GM12892 (cell line): ENCODE measurements at regions not wholly inside any gene's neighbourhood (a gene's known extent, or its start where the extent isn't known, plus 50 kb on each side); places are given as distances from the start of the nearest gene placed in this dataset.

Source experiments
- DNase-seq: peaks from one replicate; pipeline ENCODE4 v3.0.0; 2011; ENCODE audit not compliant: insufficient read length
- FAIRE-seq: peaks from 2 replicates; lab custom pipeline; 2011; peaks lifted over from hg19 to GRCh38; lab: Jason Lieb, UNC
- POLR2A ChIP-seq: IDR thresholded peaks from 2 replicates; pipeline ENCODE4 v1.6.1; 2011; ENCODE audit warnings: low read depth, low read length, control low read depth
- POLR2AphosphoS5 ChIP-seq: IDR thresholded peaks from 2 replicates; pipeline ENCODE4 v1.6.1; 2011; ENCODE audit warnings: low read depth, low read length, control low read depth
- TAF1 ChIP-seq: IDR thresholded peaks from 2 replicates; pipeline ENCODE4 v1.6.1; 2011; ENCODE audit warnings: low read depth, mild to moderate bottlenecking, control low read depth, low read length, borderline replicate concordance

GRCh38 chr14:75361041-75361440 is 66.8 kb upstream of the JDP2 start:
- FAIRE-seq (no peak), DNase-seq (no peak)
- TF ChIP-seq POLR2AphosphoS5 (no peak), TAF1 (no peak), POLR2A (no peak)

GRCh38 chr14:75361751-75362433 is 65.9 kb upstream of the JDP2 start:
- no peak for TF ChIP-seq POLR2AphosphoS5
- TF ChIP-seq POLR2A = no peak
- TF ChIP-seq TAF1 = no peak
- FAIRE-seq (no peak), DNase-seq (no peak)

GRCh38 chr14:75363130-75363529 is 64.7 kb upstream of the JDP2 start:
- DNase-seq (no peak), FAIRE-seq (peak; percentile 42)
- TF ChIP-seq TAF1 (no peak), POLR2A (no peak), POLR2AphosphoS5 (no peak)

DNA sequence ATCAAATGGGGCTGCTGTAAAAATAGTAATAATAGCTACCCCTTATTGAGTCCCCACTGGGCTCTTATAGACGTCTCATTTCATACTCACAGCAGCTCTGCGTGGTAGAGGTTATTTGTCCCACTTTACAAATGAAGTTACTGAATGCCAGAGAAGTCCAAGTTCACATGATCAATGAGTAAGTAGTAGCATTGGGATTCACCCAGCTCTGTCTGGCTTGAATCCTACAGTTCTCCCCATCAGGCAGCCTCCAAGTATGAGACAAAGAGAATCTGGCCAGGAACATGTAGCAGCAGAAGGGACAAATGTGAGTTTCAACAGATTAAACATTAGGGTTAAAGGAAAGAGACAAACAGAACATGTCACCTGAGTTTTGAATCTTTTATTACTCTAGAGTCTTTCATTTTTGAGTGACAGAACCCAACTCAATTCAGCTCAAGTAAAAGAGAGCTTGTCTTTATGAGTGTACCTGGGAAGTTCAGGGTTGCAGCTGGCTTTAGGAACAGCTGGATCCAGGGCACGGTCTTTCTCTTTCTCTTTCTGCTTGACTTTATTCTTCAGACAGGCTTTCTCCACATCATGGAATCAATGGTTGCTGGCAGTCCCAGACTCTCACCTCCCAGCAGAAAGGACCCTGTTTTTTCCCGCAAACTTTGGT is 64.1 kb upstream of the JDP2 start:
- no peak for DNase-seq
- FAIRE-seq = peak; percentile 63
- TF ChIP-seq POLR2AphosphoS5 (no peak), TAF1 (no peak), POLR2A (no peak)

- no peak for DNase-seq
- FAIRE-seq = no peak
- no peak for TF ChIP-seq POLR2AphosphoS5
- no peak for TF ChIP-seq POLR2A
- TF ChIP-seq TAF1 = no peak
Observed at GRCh38 chr14:75365116-75365515, 62.7 kb upstream of the JDP2 start.

- FAIRE-seq (no peak), DNase-seq (no peak)
- TF ChIP-seq POLR2AphosphoS5 = no peak
- TF ChIP-seq TAF1 = no peak
- TF ChIP-seq POLR2A = no peak
Observed at GRCh38 chr14:75366963-75367362, 60.9 kb upstream of the JDP2 start.

DNA sequence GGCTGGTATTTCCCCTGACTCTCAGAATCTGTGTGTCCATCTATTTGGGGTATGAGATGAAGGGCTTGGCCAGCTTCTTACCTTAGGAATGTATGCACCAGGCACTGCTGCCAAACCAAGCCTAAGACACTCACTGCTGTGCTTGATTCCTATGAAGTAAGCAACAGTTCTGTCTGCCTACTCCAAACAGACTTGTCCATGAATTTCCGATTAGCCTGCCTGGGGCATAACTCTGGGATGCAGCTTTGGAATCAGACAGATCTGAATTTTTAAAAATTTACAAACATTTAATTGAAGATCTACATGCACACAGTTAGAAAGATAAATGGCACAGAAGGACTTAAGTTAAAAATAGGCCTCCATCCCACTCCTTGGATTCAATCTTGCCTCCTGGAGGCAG is 59.5 kb upstream of the JDP2 start:
- no peak for FAIRE-seq
- no peak for DNase-seq
- TF ChIP-seq POLR2A = no peak
- no peak for TF ChIP-seq POLR2AphosphoS5
- TF ChIP-seq TAF1 = no peak

DNA sequence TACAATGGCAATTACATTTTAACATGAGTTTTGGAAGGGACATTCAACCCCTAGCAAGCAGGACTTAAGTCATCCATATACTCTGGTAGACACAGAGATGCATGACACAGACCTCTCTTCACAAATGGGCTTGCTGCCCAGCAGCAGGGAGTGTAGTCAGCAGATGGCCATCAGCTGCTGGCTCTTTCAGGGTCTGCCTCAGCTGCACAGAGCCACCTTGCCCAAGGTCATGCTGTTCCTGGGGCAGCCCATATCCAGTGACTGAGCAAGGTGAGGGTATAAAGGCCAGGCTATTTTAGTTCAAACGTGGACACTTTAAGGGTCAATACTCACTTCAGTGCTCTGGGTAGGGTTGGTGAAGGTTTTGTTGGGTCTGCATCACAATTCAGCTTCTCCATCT is 58.3 kb upstream of the JDP2 start:
- FAIRE-seq (no peak), DNase-seq (no peak)
- TF ChIP-seq POLR2AphosphoS5 (no peak), TAF1 (no peak), POLR2A (no peak)

GRCh38 chr14:75370416-75371205 is 57.2 kb upstream of the JDP2 start:
- DNase-seq (no peak), FAIRE-seq (no peak)
- no peak for TF ChIP-seq POLR2A
- no peak for TF ChIP-seq POLR2AphosphoS5
- no peak for TF ChIP-seq TAF1

- TF ChIP-seq TAF1 (no peak), POLR2AphosphoS5 (no peak), POLR2A (no peak)
- DNase-seq = no peak
- FAIRE-seq = no peak
Observed at GRCh38 chr14:75371297-75371696, 56.5 kb upstream of the JDP2 start.

DNA sequence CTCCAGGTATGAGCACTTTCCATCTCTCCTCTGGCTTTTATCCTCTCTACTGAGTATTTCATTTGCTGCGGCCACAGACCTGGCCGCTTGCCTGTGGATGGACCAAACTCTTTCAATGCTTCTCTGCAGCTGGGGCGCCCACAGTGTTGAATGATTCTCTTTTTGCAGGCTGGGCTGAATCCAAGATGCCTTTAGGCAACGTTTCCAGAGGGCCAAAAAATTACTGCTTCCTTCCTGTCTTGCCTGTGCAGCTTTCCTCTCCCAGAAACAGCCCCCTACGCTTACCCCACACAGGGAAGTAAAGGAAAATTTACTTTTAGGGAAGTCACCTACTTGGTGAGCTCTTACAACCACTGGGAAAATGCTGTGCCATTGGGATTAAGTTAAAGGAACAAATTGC is 55.6 kb upstream of the JDP2 start:
- no peak for TF ChIP-seq TAF1
- no peak for TF ChIP-seq POLR2A
- no peak for TF ChIP-seq POLR2AphosphoS5
- DNase-seq = no peak
- FAIRE-seq = no peak

- TF ChIP-seq POLR2A = no peak
- TF ChIP-seq TAF1 = no peak
- no peak for TF ChIP-seq POLR2AphosphoS5
- FAIRE-seq = no peak
- DNase-seq = no peak
Observed at GRCh38 chr14:75373133-75373532, 54.7 kb upstream of the JDP2 start.
